Mesenchymal stem cell (in vitro differentiated cells and primary cell): ENCODE measurements at regions not wholly inside any gene's neighbourhood (a gene's known extent, or its start where the extent isn't known, plus 50 kb on each side); places are given as distances from the start of the nearest gene placed in this dataset.

ENCODE experiments used
- DNase-seq: peaks from one replicate; pipeline ENCODE4 v3.0.0-alpha.2; 2013
- H2AFZ ChIP-seq: one replicate; pipeline ENCODE4 v1.6.1; 2013; ENCODE audit warnings: low read depth, mild to moderate bottlenecking, control low read depth, inconsistent platforms, low read length, moderate library complexity
- H2AK5ac ChIP-seq: 2 replicates; pipeline ENCODE4 v1.6.1; 2013; ENCODE audit warnings: low read length, moderate library complexity, mild to moderate bottlenecking, inconsistent platforms; ENCODE audit not compliant: severe bottlenecking
- H2BK120ac ChIP-seq: one replicate; pipeline ENCODE4 v1.6.1; 2013; ENCODE audit warnings: low read depth, mild to moderate bottlenecking, inconsistent platforms, low read length, moderate library complexity
- H2BK12ac ChIP-seq, 2 experiments: one replicate each; pipeline ENCODE4 v1.6.1; 2013; ENCODE audit warnings: inconsistent platforms in 2 of 2, low read length in 2 of 2, mild to moderate bottlenecking in 2 of 2, moderate library complexity in 2 of 2, control low read depth in 1 of 2
- H2BK15ac ChIP-seq: one replicate; pipeline ENCODE4 v1.6.1; 2013; ENCODE audit warnings: mild to moderate bottlenecking, low read depth, inconsistent platforms; ENCODE audit not compliant: poor library complexity, severe bottlenecking
- H2BK5ac ChIP-seq: 2 replicates; pipeline ENCODE4 v1.6.1; 2013; ENCODE audit warnings: low read depth, mild to moderate bottlenecking, low read length, control low read depth, inconsistent platforms; ENCODE audit not compliant: poor library complexity, severe bottlenecking
- H3K14ac ChIP-seq, 2 experiments: one replicate each; pipeline ENCODE4 v1.6.1; 2013; ENCODE audit warnings: inconsistent platforms in 2 of 2, low read length in 2 of 2, control low read depth in 1 of 2, mild to moderate bottlenecking in 1 of 2, moderate library complexity in 1 of 2
- H3K18ac ChIP-seq, 2 experiments: one replicate each; pipeline ENCODE4 v1.6.1; 2013; ENCODE audit warnings: inconsistent platforms in 2 of 2, low read length in 2 of 2, control low read depth in 1 of 2, low read depth in 1 of 2, mild to moderate bottlenecking in 1 of 2
- H3K23ac ChIP-seq, 2 experiments: one replicate each; pipeline ENCODE4 v1.6.1; 2013; ENCODE audit warnings: inconsistent platforms in 2 of 2, low read length in 2 of 2, mild to moderate bottlenecking in 2 of 2, moderate library complexity in 2 of 2, control low read depth in 1 of 2
- H3K27ac ChIP-seq: 2 replicates; pipeline ENCODE4 v1.5.1; 2013; ENCODE audit warnings: mild to moderate bottlenecking, moderate library complexity, low read length, control low read depth, inconsistent platforms; ENCODE audit not compliant: poor library complexity, severe bottlenecking
- H3K27me3 ChIP-seq, 2 experiments: 2 replicates each; pipeline versions ENCODE4 v1.6.1 to v1.7.0; 2013; ENCODE audit warnings: low read length in 2 of 2, mild to moderate bottlenecking in 2 of 2, moderate library complexity in 2 of 2, control low read depth in 1 of 2, inconsistent platforms in 1 of 2; ENCODE audit not compliant: control insufficient read depth in 1 of 2, insufficient read depth in 1 of 2
- H3K36me3 ChIP-seq, 2 experiments: 2 replicates each; pipeline versions ENCODE4 v1.6.1 to v1.7.0; 2013; ENCODE audit warnings: low read length in 2 of 2, control low read depth in 1 of 2, inconsistent platforms in 1 of 2, low read depth in 1 of 2, mild to moderate bottlenecking in 1 of 2; ENCODE audit not compliant: insufficient read depth in 2 of 2, control insufficient read depth in 1 of 2
- H3K4ac ChIP-seq, 2 experiments: one replicate each; pipeline ENCODE4 v1.6.1; 2013; ENCODE audit warnings: inconsistent platforms in 2 of 2, low read length in 2 of 2, mild to moderate bottlenecking in 2 of 2, moderate library complexity in 2 of 2, control low read depth in 1 of 2, low read depth in 1 of 2
- H3K4me1 ChIP-seq: 2 replicates; pipeline ENCODE4 v1.6.1; 2013; ENCODE audit warnings: low read depth, low read length, control low read depth; ENCODE audit not compliant: control insufficient read depth, insufficient read depth
- H3K4me2 ChIP-seq: 2 replicates; pipeline ENCODE4 v1.6.1; 2013; ENCODE audit warnings: low read length, mild to moderate bottlenecking, inconsistent platforms; ENCODE audit not compliant: poor library complexity, severe bottlenecking
- H3K4me3 ChIP-seq, 2 experiments: 2 replicates each; pipeline versions ENCODE4 v1.5.1 to v1.7.0; 2013; ENCODE audit warnings: low read length in 2 of 2, mild to moderate bottlenecking in 2 of 2, control low read depth in 1 of 2, low read depth in 1 of 2; ENCODE audit not compliant: insufficient read depth in 1 of 2
- H3K79me1 ChIP-seq: replicated peaks from 2 replicates; pipeline ENCODE4 v1.6.1; 2013; ENCODE audit warnings: mild to moderate bottlenecking, control low read depth, low read length, inconsistent platforms; ENCODE audit not compliant: poor library complexity, severe bottlenecking
- H3K9ac ChIP-seq: 2 replicates; pipeline ENCODE4 v1.7.0; 2013; ENCODE audit warnings: mild to moderate bottlenecking, low read length, moderate library complexity
- H3K9me3 ChIP-seq: 2 replicates; pipeline ENCODE4 v1.7.0; 2013; ENCODE audit warnings: mild to moderate bottlenecking, low read length; ENCODE audit not compliant: control insufficient read depth
- H4K8ac ChIP-seq: one replicate; pipeline ENCODE4 v1.6.1; 2013; ENCODE audit warnings: inconsistent platforms, mild to moderate bottlenecking, low read length, moderate library complexity
- H4K91ac ChIP-seq: one replicate; pipeline ENCODE4 v1.6.1; 2013; ENCODE audit warnings: mild to moderate bottlenecking, low read length, inconsistent platforms
- WGBS: methylation state at CpG from one replicate; pipeline ENCODE4 v1.1.7; 2013; ENCODE audit warnings: mixed read lengths; 5-methylcytosine and 5-hydroxymethylcytosine counted together

- Histone ChIP-seq H3K4ac (peak overlapping the region; percentile 87 to 99), H3K4me1 (peaks cover 10% of the 10 kb centered on the region), H4K8ac (peak overlapping the region; percentile 74), H3K4me3 (no peak overlapping the region), H3K9me3 (no peaks in the 10 kb centered on the region), H2BK120ac (peak overlapping the region; percentile 98), H3K23ac (no peak overlapping the region), H2BK15ac (no peak overlapping the region), H3K27me3 (no peaks in the 10 kb centered on the region), H2BK12ac (peak overlapping the region; percentile 92 to 99), H4K91ac (peak overlapping the region; percentile 80), H3K4me2 (no peak overlapping the region), H3K36me3 (no peaks in the 10 kb centered on the region), H3K27ac (no peak overlapping the region), H2BK5ac (peak overlapping the region; percentile 3), H3K18ac (peak overlapping the region; percentile 37 to 98), H2AK5ac (peak overlapping the region; percentile 24), H2AFZ (no peak overlapping the region), H3K14ac (peak overlapping the region in 1 of 2 experiments; percentile 84), H3K9ac (peak overlapping the region; percentile 44), H3K79me1 (no peaks in the 10 kb centered on the region)
- WGBS = 100% methylated on average over 6 of the region's 6 CpGs
- DNase-seq = no peak
Measured at GRCh38 chr18:45253973-45254708, 361.1 kb upstream of the SLC14A2 start.

- peak overlapping the region; percentile 99 for H4K91ac ChIP-seq
- no peak overlapping the region for H2AFZ ChIP-seq
- H3K18ac ChIP-seq = peak overlapping the region; percentile 93 to 98
- peak overlapping the region; percentile 74 for H4K8ac ChIP-seq
- H2BK15ac ChIP-seq = peak overlapping the region; percentile 82
- H2BK120ac ChIP-seq = peak overlapping the region; percentile 98
- H3K4me1 ChIP-seq = peaks cover 10% of the 10 kb centered on the region
- H3K4me3 ChIP-seq = peak overlapping the region in 1 of 2 experiments; percentile 34
- H2BK5ac ChIP-seq = no peak overlapping the region
- H3K14ac ChIP-seq = peak overlapping the region in 1 of 2 experiments; percentile 69
- peak overlapping the region; percentile 77 to 99 for H2BK12ac ChIP-seq
- H3K27me3 ChIP-seq = no peaks in the 10 kb centered on the region
- no peak for DNase-seq
- H3K79me1 ChIP-seq = no peaks in the 10 kb centered on the region
- no peaks in the 10 kb centered on the region for H3K9me3 ChIP-seq
- H2AK5ac ChIP-seq = peak overlapping the region; percentile 24
- H3K36me3 ChIP-seq = no peaks in the 10 kb centered on the region
- no peak overlapping the region for H3K4me2 ChIP-seq
- no peak overlapping the region for H3K23ac ChIP-seq
- 99% methylated on average over 6 of the region's 6 CpGs for WGBS
- H3K27ac ChIP-seq = peak overlapping the region; percentile 3
- H3K9ac ChIP-seq = peak overlapping the region; percentile 44
- peak overlapping the region; percentile 50 to 99 for H3K4ac ChIP-seq
Measured at GRCh38 chr18:45254709-45255082, 360.6 kb upstream of the SLC14A2 start.

- Histone ChIP-seq H4K8ac (peak overlapping the region; percentile 74), H3K4me1 (peaks cover 10% of the 10 kb centered on the region), H3K4me3 (peak overlapping the region in 1 of 2 experiments; percentile 34), H2AK5ac (peak overlapping the region; percentile 68), H3K23ac (no peak overlapping the region), H3K9ac (peak overlapping the region; percentile 44), H3K36me3 (no peaks in the 10 kb centered on the region), H3K9me3 (no peaks in the 10 kb centered on the region), H2BK120ac (peak overlapping the region; percentile 98), H3K27me3 (no peaks in the 10 kb centered on the region), H3K4ac (peak overlapping the region; percentile 50 to 99), H2AFZ (no peak overlapping the region), H3K27ac (peak overlapping the region; percentile 80), H2BK15ac (peak overlapping the region; percentile 82), H3K14ac (no peak overlapping the region), H3K4me2 (peak overlapping the region; percentile 45), H2BK5ac (peak overlapping the region; percentile 70), H3K79me1 (no peaks in the 10 kb centered on the region), H3K18ac (peak overlapping the region; percentile 93 to 98), H2BK12ac (peak overlapping the region; percentile 77 to 99), H4K91ac (peak overlapping the region; percentile 99)
- DNase-seq = peak; percentile 89
- 48% methylated on average over 5 of the region's 6 CpGs for WGBS
Measured at GRCh38 chr18:45255197-45255890, 359.9 kb upstream of the SLC14A2 start.

- 75% methylated on average over 1 of the region's 1 CpG for WGBS
- Histone ChIP-seq H3K79me1 (no peaks in the 10 kb centered on the region), H3K4me2 (no peak overlapping the region), H3K9ac (no peak overlapping the region), H3K9me3 (no peaks in the 10 kb centered on the region), H3K4ac (no peak overlapping the region), H2BK15ac (no peak overlapping the region), H3K36me3 (no peaks in the 10 kb centered on the region), H3K4me1 (peaks cover 5% of the 10 kb centered on the region), H2BK12ac (no peak overlapping the region), H2AFZ (no peak overlapping the region), H3K27ac (no peak overlapping the region), H4K91ac (no peak overlapping the region), H3K4me3 (no peak overlapping the region), H3K14ac (no peak overlapping the region), H2BK5ac (no peak overlapping the region), H2AK5ac (no peak overlapping the region), H4K8ac (no peak overlapping the region), H2BK120ac (no peak overlapping the region), H3K27me3 (no peaks in the 10 kb centered on the region), H3K18ac (no peak overlapping the region), H3K23ac (no peak overlapping the region)
- peak; percentile 19 for DNase-seq
Measured at GRCh38 chr18:45260125-45260524, 355.2 kb upstream of the SLC14A2 start.
